HG02973 (cell line): ENCODE measurements at regions not wholly inside any gene's neighbourhood (a gene's known extent, or its start where the extent isn't known, plus 50 kb on each side); places are given as distances from the start of the nearest gene placed in this dataset.
A peak's percentile ranks its signal among the peaks of the same experiment; 100 is the strongest.

Experiments
- ATAC-seq: cut with Tn5 transposase; IDR thresholded peaks from one replicate; pipeline ENCODE4 v1.9.1; 2021; ENCODE audit warnings: moderate library complexity; ENCODE audit not compliant: unreplicated experiment

- ATAC-seq: no peak
Measured at GRCh38 chr5:128667152-128667551, 129.1 kb upstream of the FBN2 start.

GRCh38 chr5:128667751-128668150, 129.7 kb upstream of the FBN2 start:
- ATAC-seq: no peak

DNA sequence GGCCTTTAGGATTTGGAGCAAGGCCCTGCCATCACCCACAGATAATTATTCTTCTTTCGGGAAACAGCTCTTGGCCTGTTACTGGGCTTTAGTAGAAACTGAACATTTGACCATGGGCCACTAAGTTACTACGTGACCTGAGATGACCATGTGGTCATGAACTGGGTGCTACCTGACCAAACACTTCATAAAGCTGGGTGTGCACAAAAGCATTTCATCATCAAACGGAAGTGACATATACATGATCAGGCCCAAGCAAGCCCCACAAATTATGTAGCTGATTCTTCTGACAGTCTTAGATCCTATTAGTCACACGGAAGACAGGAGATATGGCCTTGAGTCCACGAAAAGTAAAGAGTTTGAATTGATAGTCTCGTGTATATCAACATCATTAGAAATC, 130.9 kb upstream of the FBN2 start:
- ATAC-seq: no peak

- no peak for ATAC-seq
Measured at GRCh38 chr5:128669803-128670202, 131.8 kb upstream of the FBN2 start.

GRCh38 chr5:128671943-128672342, 133.9 kb upstream of the FBN2 start:
- no peak for ATAC-seq

- no peak for ATAC-seq
Measured at GRCh38 chr5:128673000-128673399, 135.0 kb upstream of the FBN2 start.

GRCh38 chr5:128673411-128673957, 135.4 kb upstream of the FBN2 start:
- ATAC-seq: no peak

GRCh38 chr5:128673970-128674369, 135.9 kb upstream of the FBN2 start:
- ATAC-seq: no peak

GRCh38 chr5:128674837-128675446, 136.9 kb upstream of the FBN2 start:
- peak; percentile 95 for ATAC-seq

- ATAC-seq: no peak
Measured at GRCh38 chr5:128681096-128681495, 143.1 kb upstream of the FBN2 start.

GRCh38 chr5:128681764-128682592, 143.9 kb upstream of the FBN2 start:
- no peak for ATAC-seq

- ATAC-seq: no peak
Measured at GRCh38 chr5:128682669-128683068, 144.6 kb upstream of the FBN2 start.

GRCh38 chr5:128684961-128685360, 146.9 kb upstream of the FBN2 start:
- no peak for ATAC-seq

DNA sequence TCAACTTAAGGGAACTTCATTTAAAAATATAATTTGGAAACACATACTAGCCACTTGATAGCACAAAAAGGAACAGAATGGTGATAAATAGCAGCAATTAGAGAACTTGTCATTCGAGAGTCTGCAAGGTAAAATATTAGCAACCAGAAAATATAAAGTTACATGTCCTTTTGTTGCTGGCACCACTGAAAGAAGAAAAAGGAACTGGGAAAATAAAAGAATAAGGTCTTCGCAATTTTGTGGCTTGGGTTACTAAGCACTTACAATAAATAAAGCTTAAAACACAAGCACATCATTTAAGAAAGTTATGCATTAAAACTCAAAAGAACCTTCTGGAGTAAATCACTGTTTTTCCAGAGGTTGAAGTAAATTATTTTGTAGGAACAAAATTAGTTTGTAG, 149.9 kb upstream of the FBN2 start:
- no peak for ATAC-seq

GRCh38 chr5:128693764-128694163, 155.7 kb upstream of the FBN2 start:
- ATAC-seq: no peak

GRCh38 chr5:128695791-128696530, 157.9 kb upstream of the FBN2 start:
- no peak for ATAC-seq

DNA sequence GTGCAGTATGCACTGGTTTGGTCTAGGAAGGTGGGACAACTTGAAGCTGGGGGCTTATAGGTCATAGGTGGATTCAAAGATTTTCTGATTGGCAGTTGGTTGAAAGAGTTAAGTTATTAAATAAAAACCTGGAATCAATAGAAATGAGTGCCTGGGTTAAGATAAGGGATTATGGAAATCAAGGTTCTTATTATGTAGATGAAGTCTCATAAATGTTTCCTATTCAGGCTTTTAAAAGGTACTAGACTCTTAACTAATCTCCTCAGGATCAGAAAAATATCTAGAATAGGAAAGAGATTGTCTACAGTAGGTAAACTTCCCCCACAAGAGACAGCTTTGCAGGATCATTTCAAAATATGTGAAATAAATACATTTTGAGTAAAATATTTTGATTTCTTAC, 163.3 kb upstream of the FBN2 start:
- ATAC-seq: no peak

DNA sequence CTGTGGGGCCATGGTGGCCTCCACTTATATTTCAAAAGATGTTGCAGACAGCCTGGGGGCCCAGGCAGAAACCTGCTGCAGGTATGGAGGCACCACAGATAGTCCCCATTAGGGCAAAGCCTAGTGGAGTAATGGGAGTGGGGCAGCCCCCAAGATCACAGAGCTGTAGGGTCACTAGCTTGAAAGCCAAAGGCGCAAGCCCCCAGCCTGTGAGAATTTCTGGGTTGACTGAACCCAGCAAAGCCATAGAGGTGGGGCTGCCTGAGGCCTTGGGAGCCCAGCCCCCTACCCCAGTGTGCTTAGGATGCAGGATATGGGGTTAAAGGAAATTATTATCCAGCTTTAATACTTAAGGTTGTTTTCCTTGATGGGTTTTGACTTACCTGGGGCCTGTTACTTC, 165.3 kb upstream of the FBN2 start:
- ATAC-seq: no peak

DNA sequence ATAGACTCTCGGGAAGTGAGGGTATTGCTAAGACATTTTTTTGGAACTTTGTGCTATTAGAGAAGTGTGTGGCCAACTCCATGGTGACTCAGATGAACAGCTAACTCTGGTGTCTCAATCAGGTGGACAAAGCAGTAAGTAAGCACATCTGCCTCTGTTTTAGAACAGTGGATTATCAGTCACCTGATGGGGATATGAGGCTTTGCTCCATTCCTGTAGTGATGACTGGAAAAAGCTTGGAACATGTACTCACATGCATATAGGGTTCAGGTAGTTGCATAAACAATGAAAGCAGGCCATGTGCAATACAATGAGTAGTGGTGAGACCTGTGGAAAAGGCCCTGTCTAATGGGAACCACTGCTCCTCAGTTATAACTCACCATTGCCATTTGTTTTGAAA, 168.2 kb upstream of the FBN2 start:
- ATAC-seq: no peak

GRCh38 chr5:128708841-128709240, 170.8 kb upstream of the FBN2 start:
- no peak for ATAC-seq

DNA sequence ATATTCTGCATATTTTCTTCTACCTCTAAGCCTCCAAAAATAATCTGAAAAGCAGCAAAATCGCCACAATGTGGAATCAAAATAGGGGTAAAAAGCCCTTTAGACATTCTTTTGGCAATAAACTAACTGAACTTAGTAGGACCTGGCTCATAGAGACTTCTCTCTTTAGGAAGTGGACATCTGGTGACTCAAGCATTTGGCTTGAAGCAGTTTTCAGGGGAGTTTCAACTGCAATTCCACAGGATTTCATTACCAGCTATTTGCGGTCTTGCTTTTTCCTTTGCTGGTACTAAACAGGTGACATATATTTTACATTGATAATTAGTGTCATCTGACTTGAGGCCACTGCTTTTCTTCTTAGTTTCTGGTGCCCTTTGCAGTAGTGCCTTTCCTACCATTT, 173.2 kb upstream of the FBN2 start:
- ATAC-seq: no peak

DNA sequence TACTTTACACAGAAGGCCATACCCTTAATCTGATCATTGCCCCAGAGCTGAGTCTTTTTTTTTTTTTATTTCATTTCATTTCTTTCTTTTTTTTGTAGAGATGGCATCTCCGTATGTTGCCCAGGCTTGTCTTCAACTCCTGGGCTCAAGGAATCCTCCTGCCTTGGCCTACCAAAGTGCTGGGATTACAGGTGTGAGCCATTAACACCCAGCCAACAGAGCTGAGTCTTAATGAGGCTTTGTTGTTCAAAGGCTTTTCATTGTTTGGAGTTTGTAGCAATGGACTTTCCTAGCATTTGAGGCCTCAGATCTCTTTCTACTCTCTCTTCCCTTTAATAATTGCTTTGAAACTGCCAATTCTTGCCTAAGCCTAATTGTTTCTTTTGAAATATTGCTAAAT, 176.5 kb upstream of the FBN2 start:
- no peak for ATAC-seq
